IMR-90 (cell line): ENCODE measurements at regions not wholly inside any gene's neighbourhood (a gene's known extent, or its start where the extent isn't known, plus 50 kb on each side); places are given as distances from the start of the nearest gene placed in this dataset.

Experiments used
- ATAC-seq: fragments of 200-7000 bp; cut with Tn5 transposase; 2 replicates; pipeline ENCODE4 v1.9.1; 2020; ENCODE audit warnings: low read depth, mild to moderate bottlenecking, moderate library complexity
- BruUV-seq: library from RNA; stranded (reverse); fragments of 400-500 nt; replicated peaks from 2 replicates; lab custom pipeline; 2021; lab: Mats Ljungman, UMichigan
- CTCF ChIA-PET: fragments of 300-600 bp; formaldehyde crosslinking; extraction: SDS; loops from one replicate; lab custom pipeline; 2021; ENCODE audit warnings: antibody characterized with exemption; lab: Yijun Ruan, JAX
- POLR2A ChIA-PET: fragments of 300-600 bp; sonication (Branson Sonifier 250); formaldehyde crosslinking; loops from one replicate; lab custom pipeline; 2022; ENCODE audit warnings: antibody characterized with exemption; ENCODE audit not compliant: unreplicated experiment; lab: Charles Lee
- DNase-seq: peaks from one replicate; pipeline ENCODE4 v3.0.0; 2013
- H2AFZ ChIP-seq: replicated peaks from 2 replicates; pipeline ENCODE3; 2013; ENCODE audit warnings: low read length, mild to moderate bottlenecking; ENCODE audit not compliant: poor library complexity
- H2AK5ac ChIP-seq: 2 replicates; pipeline ENCODE4 v1.6.1; 2013; ENCODE audit warnings: low read depth, low read length, inconsistent platforms
- H2AK9ac ChIP-seq: replicated peaks from 2 replicates; pipeline ENCODE3; 2013; ENCODE audit warnings: mild to moderate bottlenecking, low read depth, low read length, moderate library complexity; ENCODE audit not compliant: poor library complexity
- H2BK120ac ChIP-seq: 2 replicates; pipeline ENCODE4 v1.6.1; 2013; ENCODE audit warnings: low read depth, low read length, inconsistent platforms
- H2BK15ac ChIP-seq: 3 replicates; pipeline ENCODE4 v1.6.1; 2013; ENCODE audit warnings: low read depth, low read length, inconsistent platforms
- H2BK20ac ChIP-seq: 2 replicates; pipeline ENCODE4 v1.6.1; 2013; ENCODE audit warnings: low read depth, mild to moderate bottlenecking, inconsistent platforms, low read length, moderate library complexity
- H2BK5ac ChIP-seq: 2 replicates; pipeline ENCODE4 v1.6.1; 2013; ENCODE audit warnings: mild to moderate bottlenecking, low read depth, low read length, inconsistent platforms; ENCODE audit not compliant: poor library complexity, severe bottlenecking
- H3K14ac ChIP-seq: replicated peaks from 2 replicates; pipeline ENCODE4 v1.6.1; 2013; ENCODE audit warnings: low read depth, low read length, inconsistent platforms
- H3K18ac ChIP-seq: 2 replicates; pipeline ENCODE4 v1.6.1; 2013; ENCODE audit warnings: low read depth, low read length, control low read depth
- H3K23ac ChIP-seq: 2 replicates; pipeline ENCODE4 v1.6.1; 2013; ENCODE audit warnings: low read depth, low read length, inconsistent platforms
- H3K27ac ChIP-seq: 2 replicates; pipeline ENCODE4 v1.5.1; 2013; ENCODE audit warnings: mild to moderate bottlenecking, control low read depth, low read length; ENCODE audit not compliant: insufficient read depth
- H3K27me3 ChIP-seq: 2 replicates; pipeline ENCODE4 v1.6.1; 2013; ENCODE audit warnings: low read length; ENCODE audit not compliant: control insufficient read depth, insufficient read depth
- H3K36me3 ChIP-seq: 2 replicates; pipeline ENCODE4 v1.6.1; 2013; ENCODE audit warnings: low read length, mixed read lengths; ENCODE audit not compliant: control insufficient read depth, insufficient read depth
- H3K4ac ChIP-seq: 2 replicates; pipeline ENCODE4 v1.6.1; 2013; ENCODE audit warnings: low read depth, low read length, inconsistent platforms
- H3K4me1 ChIP-seq: 2 replicates; pipeline ENCODE4 v1.6.1; 2013; ENCODE audit warnings: low read length, mixed read lengths; ENCODE audit not compliant: control insufficient read depth, insufficient read depth
- H3K4me2 ChIP-seq: 2 replicates; pipeline ENCODE4 v1.6.1; 2013; ENCODE audit warnings: low read depth, mild to moderate bottlenecking, control low read depth, low read length, moderate library complexity
- H3K4me3 ChIP-seq: 2 replicates; pipeline ENCODE4 v1.5.1; 2013; ENCODE audit warnings: low read depth, mild to moderate bottlenecking, control low read depth, low read length, moderate library complexity; ENCODE audit not compliant: insufficient read depth
- H3K56ac ChIP-seq: 2 replicates; pipeline ENCODE4 v1.6.1; 2013; ENCODE audit warnings: low read length, inconsistent platforms; ENCODE audit not compliant: insufficient read depth; ENCODE audit errors: extremely low read depth
- H3K79me1 ChIP-seq, 2 experiments: 2 replicates each; pipeline ENCODE4 v1.6.1; 2013; ENCODE audit warnings: low read length in 2 of 2, inconsistent platforms in 1 of 2, low read depth in 1 of 2
- H3K9ac ChIP-seq: 2 replicates; pipeline ENCODE4 v1.6.1; 2013; ENCODE audit warnings: low read depth, low read length, control low read depth
- H3K9me1 ChIP-seq: 2 replicates; pipeline ENCODE4 v1.6.1; 2013; ENCODE audit warnings: low read length, inconsistent platforms; ENCODE audit not compliant: insufficient read depth
- H3K9me3 ChIP-seq: 2 replicates; pipeline ENCODE4 v1.6.1; 2013; ENCODE audit warnings: low read length; ENCODE audit not compliant: control insufficient read depth, insufficient read depth
- H4K20me1 ChIP-seq: 2 replicates; pipeline ENCODE4 v1.6.1; 2013; ENCODE audit warnings: low read length, inconsistent platforms; ENCODE audit not compliant: insufficient read depth
- H4K5ac ChIP-seq: 2 replicates; pipeline ENCODE4 v1.6.1; 2013; ENCODE audit warnings: mild to moderate bottlenecking, low read depth, low read length, control low read depth
- H4K8ac ChIP-seq, 2 experiments: 2 replicates each; pipeline ENCODE4 v1.6.1; 2013; ENCODE audit warnings: low read depth in 2 of 2, low read length in 2 of 2, control low read depth in 1 of 2, inconsistent platforms in 1 of 2
- H4K91ac ChIP-seq: 2 replicates; pipeline ENCODE4 v1.6.1; 2013; ENCODE audit warnings: low read depth, low read length, inconsistent platforms; ENCODE audit not compliant: insufficient read depth
- BHLHE40 ChIP-seq: fragments of 150-350 bp; IDR thresholded peaks from 2 replicates; pipeline ENCODE4 v1.6.1; 2016; ENCODE audit warnings: mild to moderate bottlenecking, low read depth, low read length
- CEBPB ChIP-seq: IDR thresholded peaks from 2 replicates; pipeline ENCODE4 v1.6.1; 2012; ENCODE audit warnings: low read depth, low read length, improper control_type of control experiment
- FOS ChIP-seq: fragments of 150-350 bp; IDR thresholded peaks from 2 replicates; pipeline ENCODE4 v1.6.1; 2016; ENCODE audit warnings: low read depth, low read length
- MAZ ChIP-seq: IDR thresholded peaks from 2 replicates; pipeline ENCODE4 v1.6.1; 2012; ENCODE audit warnings: low read depth, mild to moderate bottlenecking, low read length, improper control_type of control experiment, moderate library complexity, borderline replicate concordance
- MXI1 ChIP-seq: IDR thresholded peaks from 2 replicates; pipeline ENCODE4 v1.6.1; 2012; ENCODE audit warnings: low read depth, mild to moderate bottlenecking, low read length, moderate library complexity, borderline replicate concordance
- RCOR1 ChIP-seq: IDR thresholded peaks from 2 replicates; pipeline ENCODE4 v1.6.1; 2012; ENCODE audit warnings: mild to moderate bottlenecking, low read length, improper control_type of control experiment; ENCODE audit not compliant: insufficient replicate concordance
- WGBS, 2 experiments: methylation state at CpG; one replicate each; pipeline versions ENCODE4 v1.1.5 to v1.1.7; 2013; ENCODE audit warnings: missing lambda C conversion rate in 2 of 2; ENCODE audit not compliant: insufficient read length in 1 of 2; ENCODE audit errors: extremely low coverage in 2 of 2; 5-methylcytosine and 5-hydroxymethylcytosine counted together
- dilution Hi-C: fragments of 300-500 bp; cut with HindIII; formaldehyde crosslinking; loops from one replicate; pipeline ENCODE4 v1.14.3; 2018; ENCODE audit warnings: low sequenced_read_pairs; ENCODE audit not compliant: unreplicated experiment
- in situ Hi-C: fragments of 300-500 bp; cut with MboI; formaldehyde crosslinking; loops from 3 replicates; pipeline ENCODE4 v1.14.3; 2019; ENCODE audit warnings: low sequenced_read_pairs, inconsistent platforms, mixed read lengths
- intact Hi-C: fragments of 100-400 bp; cut with micrococcal nuclease; formaldehyde crosslinking; loops from 2 replicates; pipeline ENCODE4 v1.10.0; 2022

DNA sequence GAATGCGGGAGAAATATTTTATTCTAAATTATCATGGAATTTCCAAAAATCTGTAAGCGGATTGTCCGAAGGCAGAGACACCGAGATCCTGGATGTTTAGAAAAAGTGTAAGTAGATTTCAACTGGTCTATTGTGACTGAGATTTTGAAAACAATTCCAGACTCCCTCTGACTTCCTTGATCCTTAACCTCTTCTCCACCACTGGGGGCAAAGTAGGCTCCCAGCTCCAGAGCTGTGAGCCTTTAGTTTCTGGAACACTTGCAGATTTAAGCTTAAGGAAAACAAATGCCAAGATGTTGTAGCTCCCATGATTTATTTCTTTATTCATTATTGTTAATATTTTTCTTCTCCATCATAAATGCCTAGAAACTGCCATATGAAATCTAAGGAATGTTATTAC lies 1320.5 kb upstream of the SEL1L start:
- Histone ChIP-seq H2BK5ac (no peak overlapping the region), H3K9me3 (no peaks in the 10 kb centered on the region; the same call in 1 of the 2 replicates), H2BK20ac (no peak overlapping the region), H2AK9ac (no peak overlapping the region), H3K27me3 (no peaks in the 10 kb centered on the region), H3K18ac (no peak overlapping the region), H3K9ac (no peak overlapping the region), H4K91ac (no peak overlapping the region), H4K20me1 (no peaks in the 10 kb centered on the region), H3K9me1 (no peaks in the 10 kb centered on the region), H2AFZ (no peak overlapping the region), H3K56ac (no peak overlapping the region), H4K8ac (no peak overlapping the region), H3K14ac (no peak overlapping the region), H4K5ac (no peak overlapping the region), H2BK15ac (no peak overlapping the region), H3K27ac (no peak overlapping the region), H3K4me1 (no peaks in the 10 kb centered on the region), H3K79me1 (no peaks in the 10 kb centered on the region), H2AK5ac (no peak overlapping the region), H3K4ac (no peak overlapping the region), H3K4me2 (no peak overlapping the region), H2BK120ac (no peak overlapping the region), H3K36me3 (no peaks in the 10 kb centered on the region), H3K4me3 (no peak overlapping the region), H3K23ac (no peak overlapping the region)
- ATAC-seq, result no peak
- BruUV-seq, result no TSS peak
- intact Hi-C loops, result no loop called here
- no CpG with 5 or more reads among the region's 4 CpGs for WGBS, 2 experiments
- ChIA-PET CTCF (no interaction called here), POLR2A (no interaction called here)
- TF ChIP-seq FOS (no peak), MXI1 (no peak), CEBPB (no peak), BHLHE40 (no peak), MAZ (no peak), RCOR1 (no peak)
- DNase-seq, result no peak
- dilution Hi-C loops, result no loop called here
- in situ Hi-C loops, result loop anchor here (10.0 kb wide), 1 partner anchor 611 kb away; no protein-coding TSS in a partner anchor
